Fibroblast of skin of right biceps (primary cell): ENCODE measurements at regions not wholly inside any gene's neighbourhood (a gene's known extent, or its start where the extent isn't known, plus 50 kb on each side); places are given as distances from the start of the nearest gene placed in this dataset.
A peak's percentile ranks its signal among the peaks of the same experiment; 100 is the strongest.

Source experiments
- DNase-seq: peaks from one replicate; pipeline ENCODE4 v3.0.0-alpha.2; 2013

- no peak for DNase-seq
These were observed 202.3 kb downstream of the KIF21A start for GRCh38 chr12:39240587-39240986.

GRCh38 chr12:39239490-39240486 is 203.1 kb downstream of the KIF21A start:
- no peak for DNase-seq

- peak; percentile 9 for DNase-seq
These were observed 205.9 kb downstream of the KIF21A start for GRCh38 chr12:39237004-39237403.

- DNase-seq: peak; percentile 4
These were observed 206.7 kb downstream of the KIF21A start for GRCh38 chr12:39235990-39236767.

GRCh38 chr12:39230086-39230485 is 212.8 kb downstream of the KIF21A start:
- no peak for DNase-seq

GRCh38 chr12:39227218-39227617 is 215.7 kb downstream of the KIF21A start:
- DNase-seq: no peak

GRCh38 chr12:39224971-39225370 is 217.9 kb downstream of the KIF21A start:
- DNase-seq: no peak

- DNase-seq: no peak
These were observed 237.0 kb downstream of the KIF21A start for GRCh38 chr12:39205969-39206368.

- no peak for DNase-seq
These were observed 243.6 kb downstream of the KIF21A start for GRCh38 chr12:39199351-39199750.

- DNase-seq: no peak
These were observed 254.2 kb downstream of the KIF21A start for GRCh38 chr12:39188689-39189088.

- DNase-seq: no peak
These were observed 256.2 kb downstream of the KIF21A start for GRCh38 chr12:39186744-39187143.

GRCh38 chr12:39178837-39179236 is 264.1 kb downstream of the KIF21A start:
- DNase-seq: no peak

GRCh38 chr12:39176356-39176755 is 266.6 kb downstream of the KIF21A start:
- no peak for DNase-seq

GRCh38 chr12:39173726-39174125 is 268.3 kb upstream of the CPNE8 start:
- no peak for DNase-seq

GRCh38 chr12:39165338-39165737 is 259.9 kb upstream of the CPNE8 start:
- DNase-seq: no peak

- no peak for DNase-seq
These were observed 256.2 kb upstream of the CPNE8 start for GRCh38 chr12:39161465-39162085.

GRCh38 chr12:39157696-39158342 is 252.4 kb upstream of the CPNE8 start:
- DNase-seq: no peak

GRCh38 chr12:39145175-39145999 is 240.0 kb upstream of the CPNE8 start:
- DNase-seq: peak; percentile 5

GRCh38 chr12:39144613-39145061 is 239.2 kb upstream of the CPNE8 start:
- DNase-seq: no peak

- DNase-seq: no peak
These were observed 232.9 kb upstream of the CPNE8 start for GRCh38 chr12:39138268-39138667.

GRCh38 chr12:39127401-39127800 is 222.0 kb upstream of the CPNE8 start:
- peak; percentile 9 for DNase-seq

GRCh38 chr12:39125566-39125965 is 220.2 kb upstream of the CPNE8 start:
- no peak for DNase-seq
